HPDE6-E6E7 (cell line): ENCODE measurements at regions not wholly inside any gene's neighbourhood (a gene's known extent, or its start where the extent isn't known, plus 50 kb on each side); places are given as distances from the start of the nearest gene placed in this dataset.

Experiments used
- DNase-seq: peaks from one replicate; pipeline ENCODE4 v3.0.0; 2011; ENCODE audit warnings: missing footprints; ENCODE audit errors: extremely low spot score

DNA sequence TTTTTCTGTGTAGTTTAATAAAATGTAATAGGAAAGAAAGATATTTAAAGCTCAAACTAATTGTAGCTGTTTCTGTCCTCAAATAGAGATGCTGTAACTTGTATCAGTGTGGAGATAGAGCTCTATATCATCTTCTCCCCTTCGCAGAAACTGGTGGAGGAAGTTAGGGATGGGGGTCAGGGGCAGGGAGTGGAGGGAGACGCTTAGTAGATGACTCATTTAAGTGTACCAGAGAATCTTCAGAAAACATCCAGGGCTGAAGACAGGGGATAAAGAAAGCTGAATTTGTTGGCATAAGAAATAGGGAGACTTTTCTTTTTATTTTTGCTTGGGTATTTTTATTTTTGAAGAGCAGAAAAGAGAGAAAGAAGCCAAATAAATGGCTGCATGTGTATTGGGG lies 282.6 kb upstream of the DPYD start:
- no peak for DNase-seq

- DNase-seq: no peak
These were observed 280.8 kb upstream of the DPYD start for GRCh38 chr1:98201666-98202081.

DNA sequence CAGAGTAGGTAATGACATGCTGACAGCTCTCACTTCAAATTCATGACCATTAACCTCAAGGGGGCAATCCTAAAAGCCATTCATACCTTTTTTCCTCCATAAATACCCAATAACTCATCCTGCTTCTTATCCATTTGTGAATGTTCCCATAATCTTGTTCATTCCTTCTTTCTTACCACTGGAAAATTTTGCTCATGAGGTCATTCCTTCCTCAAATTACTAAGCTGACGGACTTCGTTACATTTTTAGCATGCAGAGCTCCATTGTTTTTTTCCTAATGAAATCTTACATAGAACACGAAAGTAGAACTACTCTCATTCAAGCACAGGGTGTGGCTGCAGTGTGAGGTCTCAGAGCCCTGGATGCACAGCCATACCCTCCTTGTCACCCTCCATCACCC lies 276.5 kb upstream of the DPYD start:
- no peak for DNase-seq

GRCh38 chr1:98196012-98196411 lies 275.2 kb upstream of the DPYD start:
- no peak for DNase-seq

DNA sequence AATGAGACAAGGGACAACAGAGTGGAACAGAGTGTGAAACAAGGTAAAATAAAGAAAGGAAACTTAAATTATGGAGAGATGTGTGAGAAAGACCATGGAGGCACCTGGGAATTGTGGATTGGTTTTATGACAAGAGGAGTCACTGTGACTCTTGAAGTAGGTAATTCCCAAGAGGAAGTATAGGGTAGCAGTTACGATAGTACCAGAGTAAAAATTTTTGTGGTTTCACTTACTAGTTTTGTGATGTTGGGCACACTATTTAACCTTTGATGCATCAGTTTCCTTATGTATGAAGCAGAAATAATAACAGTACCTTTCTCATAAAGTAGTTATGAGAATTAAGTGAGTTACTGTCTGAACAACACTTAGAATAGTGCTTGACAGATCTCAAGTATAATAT lies 267.9 kb upstream of the DPYD start:
- DNase-seq: no peak

DNA sequence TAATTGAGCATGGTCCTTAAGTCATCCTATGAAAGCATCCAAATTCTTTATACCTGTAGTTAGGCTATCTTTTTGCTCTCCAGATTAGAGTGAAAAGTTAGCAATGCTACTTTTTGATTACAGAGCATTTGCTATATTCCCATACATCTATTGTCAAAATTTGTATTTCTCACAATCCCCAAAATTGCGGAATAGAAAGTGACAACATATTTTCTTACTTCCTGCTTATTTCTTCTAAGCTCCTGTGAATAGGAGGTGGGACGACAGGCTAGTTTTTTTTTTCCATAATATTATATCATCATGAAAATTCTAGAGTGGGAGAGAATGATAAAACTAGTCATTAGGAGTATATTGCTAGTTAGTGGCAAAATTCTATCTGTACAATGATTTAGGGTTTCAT lies 264.0 kb upstream of the DPYD start:
- DNase-seq: no peak

- DNase-seq: no peak
These were observed 260.4 kb upstream of the DPYD start for GRCh38 chr1:98181036-98181764.

DNA sequence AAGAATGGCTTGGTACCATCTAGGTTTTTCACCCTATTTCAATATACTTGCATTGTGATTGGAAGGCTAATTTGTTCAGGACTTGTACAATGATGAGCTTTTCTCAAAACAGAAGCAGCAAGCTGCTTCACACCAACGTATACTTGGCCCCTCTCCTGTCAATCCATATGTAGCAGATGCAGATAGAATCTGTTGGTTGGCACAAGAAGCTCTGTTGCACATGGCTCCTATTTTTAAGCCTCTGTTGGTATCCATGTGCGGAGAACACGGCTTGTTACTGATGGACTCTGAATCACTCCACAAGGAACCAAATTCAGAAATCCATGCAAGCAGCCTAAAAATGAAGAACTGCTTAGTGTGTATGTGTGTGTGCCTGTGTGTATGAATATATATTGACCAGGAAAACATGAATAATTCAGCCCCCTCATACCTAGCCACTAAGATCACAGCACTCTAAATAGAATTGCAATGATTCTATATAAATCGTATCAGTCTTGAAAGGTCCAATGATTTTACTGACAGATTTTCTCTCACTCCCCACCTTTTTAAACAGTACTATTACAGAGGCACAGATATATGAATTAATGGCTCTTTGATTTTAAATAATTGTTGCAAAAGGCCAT lies 258.4 kb upstream of the DPYD start:
- no peak for DNase-seq

- DNase-seq: no peak
These were observed 256.9 kb upstream of the DPYD start for GRCh38 chr1:98177751-98178150.

DNA sequence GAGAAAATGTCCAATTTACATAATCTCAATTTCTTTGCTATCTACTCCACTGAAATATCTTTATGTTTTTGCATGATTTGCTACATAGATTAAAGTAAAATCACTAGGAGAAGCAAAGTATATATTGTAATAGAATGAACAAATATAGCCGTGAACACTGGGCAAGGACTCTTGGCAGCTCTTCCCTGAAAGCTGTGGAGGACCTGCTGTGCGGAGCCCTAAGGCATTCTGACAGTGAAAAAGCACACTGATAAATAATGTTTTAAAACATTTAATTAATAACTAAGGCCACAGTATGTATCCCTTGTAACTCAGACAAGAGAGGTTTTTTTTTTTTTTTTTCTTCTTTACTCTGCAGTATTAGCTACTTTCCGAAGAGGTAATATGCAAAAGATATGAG lies 256.1 kb upstream of the DPYD start:
- DNase-seq: no peak

DNA sequence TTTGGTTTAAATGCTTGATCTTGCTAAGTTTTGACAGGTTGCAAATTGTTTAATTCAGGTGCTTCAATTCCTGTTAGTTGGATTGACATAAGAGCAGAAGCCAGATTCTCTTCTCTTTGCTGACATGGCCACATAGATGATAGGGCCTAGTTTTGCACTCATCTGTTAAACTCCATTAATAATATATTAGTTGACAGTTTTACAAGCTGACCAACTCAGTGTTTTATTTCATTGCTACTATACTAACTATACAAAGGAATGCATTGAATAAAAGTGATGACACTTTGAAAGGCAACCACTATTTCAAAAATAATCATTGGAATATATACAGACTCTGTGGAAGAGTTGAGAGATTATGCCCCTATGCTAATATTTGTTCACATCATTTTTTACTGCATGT lies 255.6 kb upstream of the DPYD start:
- DNase-seq: no peak

DNA sequence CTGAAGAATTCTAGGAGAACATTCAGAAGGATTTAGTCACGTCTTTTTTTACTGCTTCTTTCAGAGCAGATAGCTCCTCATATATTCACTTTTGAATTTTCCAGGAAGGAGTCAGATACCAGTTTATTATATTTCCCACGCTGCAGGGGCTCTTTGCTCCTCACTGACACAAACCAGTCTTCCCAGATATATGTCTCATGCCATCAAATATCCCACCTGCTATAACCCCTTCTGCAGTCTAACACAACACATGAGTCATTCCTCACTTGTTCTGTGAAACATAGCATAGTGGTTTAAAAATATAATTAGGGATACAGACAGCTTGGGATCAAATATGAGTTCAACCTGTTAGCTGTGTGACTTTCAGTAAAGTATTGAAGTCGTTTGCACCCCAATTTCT lies 251.7 kb upstream of the DPYD start:
- no peak for DNase-seq

- DNase-seq: no peak
These were observed 251.2 kb upstream of the DPYD start for GRCh38 chr1:98172022-98172421.

DNA sequence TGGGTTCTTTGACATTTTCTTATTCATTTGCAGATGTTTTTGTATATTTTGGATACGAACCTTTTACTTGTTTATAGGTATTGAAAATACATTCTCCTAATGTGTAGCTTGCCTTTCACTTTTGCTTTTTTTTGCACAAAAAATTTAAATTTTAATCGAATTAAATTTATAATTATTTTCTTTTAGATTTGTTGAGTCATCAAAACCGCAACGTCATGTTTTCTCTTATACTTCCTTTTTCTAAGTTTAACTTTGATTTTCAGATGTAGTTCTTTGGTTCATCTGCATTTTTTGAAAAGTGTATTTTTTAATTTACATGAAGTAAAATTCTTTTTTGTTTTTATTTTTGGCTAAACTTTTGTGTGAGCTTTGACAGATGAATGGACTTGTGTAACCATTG lies 243.7 kb upstream of the DPYD start:
- DNase-seq: no peak

GRCh38 chr1:98157524-98158313 lies 236.9 kb upstream of the DPYD start:
- DNase-seq: no peak

DNA sequence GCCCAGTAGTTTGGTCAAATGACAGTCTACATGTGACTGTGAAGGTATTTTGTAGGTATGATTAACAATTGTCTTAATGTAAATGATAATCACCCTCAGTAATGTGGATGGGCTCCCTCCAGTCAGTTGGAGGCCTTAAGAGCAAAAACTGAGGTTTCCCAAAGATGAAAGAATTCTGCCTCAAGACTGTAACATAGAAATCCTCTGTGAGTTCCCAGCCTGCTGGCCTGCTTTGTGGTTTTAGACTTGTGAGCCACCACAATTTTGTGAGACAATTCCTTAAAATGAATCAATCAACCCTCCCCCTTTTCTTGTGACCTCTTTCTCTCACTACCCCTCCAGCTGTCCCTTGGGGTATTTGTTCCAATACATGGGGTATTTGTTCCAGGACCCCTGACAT lies 226.4 kb upstream of the DPYD start:
- no peak for DNase-seq

GRCh38 chr1:98145655-98146054 lies 224.8 kb upstream of the DPYD start:
- no peak for DNase-seq

DNA sequence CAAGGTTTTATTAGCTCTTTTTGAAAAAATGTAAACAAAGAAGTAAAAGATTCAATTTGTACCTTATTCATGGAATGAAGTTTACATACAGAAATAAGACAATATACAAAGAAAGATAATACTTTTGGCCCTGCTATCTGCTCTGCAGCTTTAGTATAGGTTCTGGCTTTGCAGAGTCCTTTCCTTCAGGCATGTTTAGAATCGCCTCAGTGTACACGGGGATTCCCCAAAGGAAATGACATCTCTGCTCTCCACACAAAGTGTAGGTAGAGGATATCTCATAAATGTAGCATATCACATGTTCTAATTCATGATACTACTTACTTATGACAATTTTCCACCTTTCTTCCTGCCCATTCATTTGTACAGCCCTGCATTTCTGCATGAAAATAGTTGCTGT lies 222.6 kb upstream of the DPYD start:
- peak; percentile 6 for DNase-seq

DNA sequence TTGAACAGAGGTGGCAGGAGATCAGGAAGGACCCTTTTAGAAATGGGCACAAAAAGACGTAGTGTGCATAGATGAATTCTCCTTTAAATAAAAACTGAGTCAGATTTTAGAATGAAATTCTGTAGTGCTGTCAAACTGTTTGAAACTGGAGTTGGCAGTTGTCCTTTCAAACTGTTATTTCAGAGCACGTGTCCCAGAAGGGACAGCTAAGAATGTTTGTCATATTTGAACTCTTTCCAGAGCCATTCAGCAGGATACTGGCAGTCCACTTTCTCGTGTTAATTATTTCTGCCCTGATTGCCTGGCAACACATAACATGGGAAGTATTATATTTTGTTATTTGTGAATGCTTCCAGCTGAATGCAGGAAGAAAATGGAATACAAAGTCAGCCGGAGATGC lies 212.3 kb upstream of the DPYD start:
- DNase-seq: no peak

GRCh38 chr1:98130408-98130807 lies 209.6 kb upstream of the DPYD start:
- DNase-seq: no peak

GRCh38 chr1:98129491-98129890 lies 208.7 kb upstream of the DPYD start:
- no peak for DNase-seq

DNA sequence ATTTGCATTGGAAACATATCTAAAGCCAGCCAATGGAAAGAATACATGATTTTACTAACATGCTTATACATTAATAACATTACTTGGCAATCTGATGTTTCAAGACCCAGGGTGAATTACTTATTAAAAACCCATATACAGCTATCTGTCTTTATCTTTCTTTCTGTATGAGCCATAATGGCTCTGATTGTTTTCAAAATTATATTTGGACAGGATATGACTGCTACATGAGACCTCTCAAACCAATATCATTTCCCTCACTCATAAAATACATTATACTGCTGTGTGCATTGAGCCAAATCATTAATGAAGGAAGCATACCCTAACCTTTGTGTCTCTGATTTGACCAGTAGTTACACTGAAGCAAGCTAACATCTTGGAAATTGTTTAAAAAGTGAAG lies 205.9 kb upstream of the DPYD start:
- no peak for DNase-seq

DNA sequence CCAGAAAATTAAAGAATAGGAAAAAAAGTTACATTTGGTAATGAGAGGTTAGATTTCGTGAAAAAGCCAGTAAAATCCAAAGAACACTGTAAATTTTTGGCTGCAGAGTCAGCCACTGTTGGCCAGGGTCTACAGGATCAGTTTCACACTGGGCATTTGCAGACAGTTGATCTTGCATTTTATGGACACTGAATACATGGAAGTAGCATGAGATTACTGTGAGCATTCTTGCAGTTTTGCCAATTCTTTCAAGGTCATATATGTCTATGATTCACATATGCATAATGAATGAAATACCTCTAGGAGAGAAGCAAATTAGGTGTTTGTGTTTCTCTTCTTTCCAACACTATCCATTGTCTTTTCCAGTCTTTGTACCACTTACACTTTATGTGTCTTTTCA lies 200.8 kb upstream of the DPYD start:
- no peak for DNase-seq
